HT1080 (cell line): ENCODE measurements at regions not wholly inside any gene's neighbourhood (a gene's known extent, or its start where the extent isn't known, plus 50 kb on each side); places are given as distances from the start of the nearest gene placed in this dataset.
"Not testable (repeated sequence)": the region's sequence is repeated elsewhere in the genome, so short reads cannot be mapped to it uniquely, and the experiment has no call there.

Experiments used
- DNase-seq: peaks from one replicate; pipeline ENCODE4 v3.0.0-alpha.2; 2015; ENCODE audit warnings: low read depth

DNA sequence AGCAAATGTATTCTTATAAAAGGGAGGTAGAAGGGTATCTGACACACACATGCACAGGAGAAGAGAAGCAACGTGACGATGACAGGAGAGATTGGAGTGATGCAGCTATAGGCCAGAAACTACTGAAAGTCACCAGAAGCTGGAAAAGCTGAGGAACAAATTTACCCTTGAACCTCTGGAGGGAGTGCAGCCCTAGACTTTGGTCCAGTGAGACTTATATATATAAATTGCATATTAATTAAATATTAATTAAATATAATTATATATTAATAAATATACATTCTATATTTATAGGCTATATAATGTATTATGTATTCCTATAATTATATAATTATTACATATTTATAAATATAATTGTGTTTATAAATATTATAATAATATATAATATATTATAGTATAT, 96.5 kb upstream of the LMCD1 start:
- DNase-seq, result no peak

DNA sequence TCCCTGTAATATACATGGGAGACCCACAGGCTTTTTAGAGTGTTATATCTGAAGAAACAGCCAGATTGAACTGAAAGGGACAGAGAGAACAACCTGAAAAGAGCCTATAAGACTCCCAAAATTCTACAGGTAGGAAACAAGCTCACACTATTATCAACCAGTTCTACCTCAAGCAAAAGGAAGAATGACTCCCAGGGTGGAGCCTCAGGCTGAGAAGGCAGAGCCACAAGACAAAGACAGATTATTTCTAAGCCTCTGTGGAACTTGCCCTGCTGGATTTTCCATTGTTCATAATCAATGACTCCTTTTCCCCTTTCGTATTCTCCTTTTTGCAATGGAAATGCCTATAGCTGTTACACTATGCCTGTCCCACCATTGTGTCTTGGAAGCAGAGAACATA, 95.1 kb upstream of the LMCD1 start:
- no peak for DNase-seq

DNA sequence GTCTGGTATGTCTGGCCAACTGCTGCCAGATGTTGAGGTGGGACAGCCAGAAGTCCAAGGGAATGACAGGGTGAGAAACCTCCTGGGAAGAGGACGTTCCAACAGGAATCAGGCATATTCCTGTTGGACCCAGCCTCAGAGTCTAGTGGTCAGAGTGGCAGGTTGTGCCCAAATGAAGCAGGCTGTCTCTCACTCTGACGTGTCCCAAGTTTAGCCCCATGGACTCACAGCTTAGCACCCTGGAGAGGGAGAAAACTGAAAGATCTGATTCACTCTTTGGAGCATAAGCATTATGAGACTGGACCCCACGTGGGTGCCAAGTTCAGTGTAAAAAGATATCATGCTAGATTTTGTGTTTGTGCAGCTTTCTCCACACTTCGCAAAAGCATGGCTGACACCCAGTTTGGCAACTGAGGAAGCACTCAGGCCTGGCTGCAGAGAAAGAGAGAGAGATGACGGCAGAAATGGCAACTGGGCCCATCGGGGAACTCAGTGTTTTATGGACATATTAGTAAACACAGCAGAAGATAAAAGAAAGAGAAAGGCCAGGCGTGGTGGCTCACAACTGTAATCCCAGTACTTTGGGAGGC, 88.2 kb upstream of the LMCD1 start:
- DNase-seq, result no peak

DNA sequence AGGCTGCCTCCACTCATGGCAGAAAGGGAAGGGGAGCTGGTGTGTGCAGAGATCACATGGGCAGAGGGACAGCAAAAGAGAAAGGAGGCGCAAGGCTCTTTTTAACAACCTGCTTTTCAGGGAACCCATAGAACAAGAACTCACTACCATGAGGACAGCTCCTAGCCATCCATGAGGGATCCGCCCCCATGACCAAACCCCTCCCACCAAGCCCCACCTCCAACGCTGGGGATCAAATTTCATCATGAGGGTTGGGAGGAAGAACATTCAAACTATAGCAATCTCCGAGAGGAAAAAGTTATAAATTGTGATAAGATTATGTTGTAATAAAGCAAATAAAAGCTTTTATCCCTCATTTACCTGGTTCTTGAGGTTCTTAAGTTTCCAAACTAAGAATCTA, 84.7 kb upstream of the LMCD1 start:
- peak; percentile 27 for DNase-seq

DNA sequence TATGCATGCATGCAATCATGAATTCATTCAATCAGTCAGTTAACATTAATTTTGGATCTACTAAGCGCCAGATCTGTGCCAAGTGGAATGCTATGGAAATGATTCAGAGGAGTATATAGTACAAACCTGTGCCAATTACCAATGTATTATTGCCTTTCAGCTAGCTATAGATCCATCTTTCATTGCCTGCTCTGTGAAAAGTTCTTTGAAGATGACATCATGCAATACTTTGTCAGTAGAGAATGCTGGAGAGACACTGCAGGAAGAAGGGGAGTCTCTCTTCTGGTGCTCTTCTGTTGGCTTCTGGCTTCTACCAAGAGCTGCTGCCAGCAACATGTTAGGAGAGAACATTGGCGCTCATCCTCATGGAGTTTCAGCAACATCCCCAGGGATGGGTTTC, 81.0 kb upstream of the LMCD1 start:
- DNase-seq, result no peak

DNA sequence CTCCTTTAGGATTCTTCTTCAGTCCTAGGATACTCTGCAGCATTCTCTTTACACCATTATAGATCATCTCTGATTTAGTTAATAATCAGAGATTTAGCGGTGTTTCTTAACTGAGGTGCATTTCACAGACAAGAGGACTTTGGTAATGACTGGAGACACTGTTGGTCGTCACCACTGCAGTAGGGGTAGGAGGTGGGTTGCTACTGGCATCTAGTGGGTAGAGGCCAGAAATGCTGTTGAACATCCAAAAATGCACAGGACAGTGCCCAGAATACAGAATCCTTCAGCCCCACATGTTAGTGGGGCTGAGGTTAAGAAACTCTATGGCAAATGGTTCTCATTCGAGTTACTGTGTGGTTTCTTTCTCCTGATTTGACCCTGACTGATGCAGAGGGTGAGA, 80.4 kb upstream of the LMCD1 start:
- DNase-seq, result peak; percentile 41

DNA sequence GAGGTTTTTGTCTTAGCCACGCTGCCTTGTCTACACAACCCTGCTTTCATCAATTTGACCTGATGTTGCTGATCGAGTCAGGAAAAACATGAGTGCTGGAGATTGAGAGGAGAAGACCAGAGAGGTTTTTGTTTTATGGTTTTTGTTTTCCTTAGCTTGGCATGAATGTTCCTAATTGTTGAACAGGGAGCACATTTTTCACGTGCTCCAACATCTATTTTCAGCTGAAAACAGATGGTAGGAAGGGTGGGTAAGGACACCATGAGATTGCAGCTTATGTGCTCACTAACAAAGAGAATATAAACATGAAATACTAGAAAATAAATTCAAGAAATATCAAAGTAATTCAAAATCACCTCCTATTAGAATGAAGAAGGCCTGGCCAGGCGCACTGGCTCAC, 79.9 kb upstream of the LMCD1 start:
- no peak for DNase-seq

DNA sequence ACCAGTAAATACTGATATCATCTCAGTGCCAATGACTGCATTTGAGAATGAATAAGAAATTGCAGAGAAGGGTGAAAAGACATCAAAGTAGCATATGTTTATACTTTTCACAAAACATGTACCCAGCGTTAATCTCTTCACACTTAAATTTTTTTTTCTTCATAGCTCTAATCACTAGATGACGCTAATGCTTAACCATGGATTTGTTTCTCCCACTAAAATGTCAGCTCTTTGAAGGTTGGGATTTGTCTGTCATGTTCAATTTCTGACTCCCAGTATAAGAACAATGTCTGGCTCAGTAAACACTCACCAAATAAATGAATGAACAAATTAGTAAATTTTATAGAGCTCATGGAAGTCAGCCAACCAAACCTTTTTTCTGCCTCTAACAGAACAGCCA, 78.3 kb upstream of the LMCD1 start:
- no peak for DNase-seq

DNA sequence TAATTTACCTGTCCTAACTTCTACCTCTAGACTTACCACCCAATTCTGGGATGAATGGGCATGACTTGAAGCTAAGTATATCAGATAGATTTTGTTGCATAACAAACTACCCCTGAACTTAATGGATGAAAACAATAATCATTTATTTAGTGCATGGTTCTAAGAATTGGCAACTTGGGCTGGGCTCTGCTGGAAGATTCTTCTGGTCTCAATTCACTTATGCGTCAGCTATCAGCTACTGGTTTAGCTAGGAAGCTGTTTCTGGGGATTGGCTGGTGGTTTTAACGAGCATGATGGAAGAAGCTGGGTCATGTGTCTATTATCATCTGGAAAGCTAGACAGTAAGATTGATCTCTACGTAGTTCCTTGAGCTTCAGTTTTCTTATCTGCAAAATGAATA, 77.3 kb upstream of the LMCD1 start:
- no peak for DNase-seq

DNA sequence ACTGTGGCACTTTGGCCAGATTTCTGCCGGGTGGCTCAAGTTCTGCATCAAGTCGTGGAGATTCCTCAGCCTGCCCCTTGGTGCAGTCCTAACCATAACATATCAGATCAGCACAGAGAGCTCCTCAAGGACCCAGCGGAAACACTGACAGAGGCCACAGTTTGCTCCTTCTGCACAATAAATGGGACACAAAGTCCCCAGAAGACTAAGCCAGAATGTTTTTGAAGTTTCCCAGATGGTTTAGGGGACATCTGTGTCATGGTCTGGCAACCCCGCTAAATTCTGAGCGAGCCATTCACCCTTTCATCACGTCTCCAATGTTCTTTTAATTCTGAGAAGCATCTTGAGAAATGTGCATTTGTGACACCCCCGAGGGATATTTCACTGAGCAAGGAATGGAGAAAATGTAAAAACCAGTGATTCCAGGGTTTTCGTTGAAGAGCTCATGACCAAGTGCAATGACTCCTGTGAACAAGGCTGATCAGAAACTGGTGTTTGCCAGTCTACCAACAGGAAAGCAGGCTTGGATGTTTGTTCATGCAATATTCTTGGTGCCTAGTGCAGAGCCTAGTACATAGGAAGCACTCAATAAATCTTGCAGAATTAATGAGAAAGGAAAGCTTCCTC, 64.8 kb upstream of the LMCD1 start:
- DNase-seq, result no peak

DNA sequence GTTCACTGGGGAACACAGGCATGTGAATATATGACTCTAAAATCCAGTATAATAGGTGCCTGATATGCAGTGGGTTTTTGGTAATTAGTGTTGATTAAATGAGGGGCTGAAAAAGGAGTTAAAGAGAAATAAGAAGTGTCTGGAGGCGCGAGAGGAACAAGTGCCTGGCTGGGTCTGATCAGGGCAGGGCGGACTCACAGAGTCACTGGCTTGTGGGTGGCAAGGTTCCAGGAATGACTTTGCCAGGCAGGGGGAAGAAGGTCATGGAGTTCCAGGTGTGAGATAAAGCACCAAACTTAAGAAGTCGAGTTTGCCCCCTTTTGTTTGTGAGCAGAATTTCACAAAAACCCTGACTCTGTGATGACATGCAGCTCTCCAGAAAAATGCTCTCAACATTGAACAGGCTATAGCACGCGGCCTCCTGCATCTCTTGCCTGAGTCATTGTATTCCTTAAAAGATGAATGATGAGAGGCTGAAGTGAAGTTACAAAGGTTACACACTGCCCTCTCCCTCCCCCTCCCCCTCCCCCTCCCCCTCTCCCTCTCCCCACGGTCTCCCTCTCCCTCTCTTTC, 63.0 kb upstream of the LMCD1 start:
- DNase-seq, result no peak

DNA sequence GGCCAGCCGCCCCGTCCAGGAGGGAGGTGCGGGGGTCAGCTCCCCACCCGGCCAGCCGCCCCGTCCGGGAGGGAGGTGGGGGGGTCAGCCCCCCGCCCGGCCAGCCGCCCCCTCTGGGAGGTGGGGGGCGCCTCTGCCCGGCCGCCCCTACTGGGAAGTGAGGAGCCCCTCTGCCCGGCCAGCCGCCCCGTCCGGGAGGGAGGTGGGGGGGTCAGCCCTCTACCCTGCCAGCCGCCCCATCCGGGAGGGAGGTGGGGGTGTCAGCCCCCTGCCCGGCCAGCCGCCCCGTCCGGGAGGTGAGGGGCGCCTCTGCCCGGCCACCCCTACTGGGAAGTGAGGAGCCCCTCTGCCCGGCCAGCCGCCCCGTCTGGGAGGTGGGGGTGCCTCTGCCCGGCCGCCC, 61.5 kb upstream of the LMCD1 start:
- not testable (repeated sequence) for DNase-seq

DNA sequence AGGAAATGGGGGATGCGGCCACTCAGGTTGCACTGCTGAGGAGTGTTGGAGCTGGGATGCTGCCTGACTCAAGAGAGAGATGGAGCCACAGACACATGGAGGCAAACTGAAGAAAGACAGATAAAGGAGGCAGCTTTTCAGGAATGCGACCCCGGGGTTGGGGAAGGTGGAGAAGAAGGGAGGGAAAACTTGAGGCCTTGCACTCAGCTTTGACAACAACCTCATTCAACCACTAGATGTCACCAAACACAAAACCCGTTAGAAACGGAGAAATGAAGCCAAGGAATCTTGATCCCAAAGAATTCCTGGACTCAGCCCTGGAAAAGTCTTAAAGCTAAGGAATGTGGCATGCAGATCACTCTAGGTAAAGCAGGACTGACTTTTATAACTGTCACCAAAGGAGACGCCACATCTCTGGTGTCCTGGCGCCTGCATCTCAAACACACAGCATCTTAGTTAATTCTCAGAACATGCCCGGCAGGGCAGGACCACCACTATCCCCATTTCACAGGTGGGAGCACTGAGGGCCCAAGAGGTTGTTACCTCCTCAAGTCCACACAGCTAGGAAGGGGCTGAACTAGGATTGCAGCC, 59.6 kb upstream of the LMCD1 start:
- peak; percentile 71 for DNase-seq

DNA sequence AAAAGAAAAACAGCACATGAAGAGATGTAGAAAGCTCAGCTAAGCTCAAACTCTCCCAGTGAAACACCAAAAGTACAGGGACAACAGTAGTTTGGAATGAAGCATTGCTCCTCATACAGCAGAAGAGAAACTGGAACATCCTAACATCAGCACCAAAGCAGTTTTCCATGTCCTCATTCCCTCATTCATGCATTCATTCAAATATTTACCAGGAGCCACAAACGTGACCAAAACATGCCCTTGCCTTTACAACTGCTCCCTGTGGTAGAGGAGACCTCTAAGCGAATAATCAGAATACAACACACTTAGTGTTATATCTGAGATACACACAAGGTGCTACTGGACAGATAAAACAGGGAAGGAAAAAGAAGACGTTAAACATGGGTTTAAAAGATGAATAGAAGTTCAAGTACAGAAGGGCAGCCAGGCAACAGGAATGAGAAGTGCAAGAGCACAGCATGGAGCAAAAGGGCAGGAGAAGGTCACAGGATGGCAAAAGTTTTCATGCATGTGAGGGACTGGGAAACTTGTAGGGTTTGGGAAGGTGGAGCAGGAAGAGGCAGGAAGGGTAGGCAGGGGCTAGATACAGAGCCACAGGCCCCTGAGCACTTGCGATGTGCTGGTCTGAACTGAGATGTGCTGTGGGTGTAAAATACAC, 58.5 kb upstream of the LMCD1 start:
- DNase-seq, result no peak

DNA sequence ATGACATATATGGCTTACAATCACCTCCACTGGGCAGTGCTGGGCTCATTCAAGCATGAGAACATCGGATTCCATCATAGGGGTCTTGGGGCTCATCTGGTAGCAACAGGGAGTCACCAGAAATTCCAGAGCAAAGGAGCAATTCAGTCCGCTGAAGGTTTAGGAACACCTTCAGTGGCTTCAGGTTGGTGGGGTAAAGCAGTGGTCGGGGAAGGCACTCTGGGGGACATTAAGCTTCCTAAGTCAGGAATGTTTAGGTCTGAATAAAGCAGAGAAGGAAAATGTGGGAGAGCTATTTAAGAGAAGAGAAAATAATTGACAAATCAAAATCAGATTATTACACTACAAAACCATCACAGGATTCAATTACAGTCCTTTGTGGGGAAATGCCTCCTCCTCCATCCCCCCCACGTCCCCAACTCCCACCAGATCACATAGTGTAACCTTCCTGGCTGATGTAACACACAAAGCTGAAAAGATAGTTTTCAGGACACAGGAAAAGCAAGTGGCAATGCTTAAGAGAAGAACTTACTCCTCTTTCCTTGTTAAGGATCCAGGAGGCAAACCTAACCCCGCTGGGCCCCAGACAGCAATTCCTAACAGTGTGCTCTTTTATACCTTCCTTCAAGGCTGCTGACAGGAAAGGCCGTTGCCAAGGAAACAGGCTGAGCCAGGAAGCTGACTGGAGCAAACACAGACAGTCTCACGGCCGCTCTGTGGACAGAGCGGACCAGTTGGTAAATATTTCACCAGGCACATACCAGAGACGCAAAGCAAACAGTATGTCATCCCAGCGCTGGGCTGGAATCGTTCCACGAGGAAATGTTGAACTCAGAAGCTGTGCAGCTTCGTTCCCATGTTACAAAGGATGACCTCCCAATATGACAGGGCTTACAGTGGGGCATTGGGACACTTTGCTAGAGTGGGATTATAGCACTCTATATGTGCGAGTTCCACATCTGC, 57.5 kb upstream of the LMCD1 start:
- peak; percentile 99 for DNase-seq

DNA sequence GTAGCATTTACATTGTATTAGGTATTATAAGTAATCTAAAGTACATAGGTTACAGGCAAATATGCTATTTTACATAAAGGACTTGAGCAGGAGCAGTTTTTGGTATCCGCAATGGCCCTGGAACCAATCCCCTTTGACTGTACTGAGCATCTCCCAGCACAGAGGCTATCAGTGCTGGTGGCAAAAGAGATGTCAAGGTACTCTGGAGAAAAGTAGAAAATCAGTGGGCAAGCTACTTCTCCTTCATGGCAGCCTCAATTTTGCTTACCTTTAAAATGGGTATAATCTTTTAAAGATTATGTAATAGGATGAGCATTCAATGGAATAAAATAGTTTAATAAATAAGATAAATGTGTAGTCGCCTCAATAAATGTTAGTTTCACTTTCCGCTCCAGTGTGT, 56.7 kb upstream of the LMCD1 start:
- DNase-seq, result no peak

DNA sequence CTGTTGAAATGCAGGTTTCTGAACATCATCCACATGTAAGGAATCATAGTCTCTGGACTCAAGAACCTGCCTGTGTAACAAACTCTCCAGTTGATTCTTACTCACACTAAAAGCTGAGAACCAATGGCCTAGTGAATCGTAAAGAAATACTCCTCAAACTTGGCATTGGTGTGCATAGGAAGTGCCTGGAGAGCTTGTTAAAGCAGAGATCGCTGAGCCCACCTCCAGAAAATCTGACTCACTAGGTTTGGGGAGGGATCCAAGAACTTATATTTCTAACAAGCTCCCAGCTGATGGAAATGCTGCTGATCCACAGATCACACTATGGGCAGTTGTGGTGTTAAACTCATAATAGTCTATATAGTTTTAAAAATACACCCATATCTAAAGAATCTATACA, 55.8 kb upstream of the LMCD1 start:
- DNase-seq, result peak; percentile 86

DNA sequence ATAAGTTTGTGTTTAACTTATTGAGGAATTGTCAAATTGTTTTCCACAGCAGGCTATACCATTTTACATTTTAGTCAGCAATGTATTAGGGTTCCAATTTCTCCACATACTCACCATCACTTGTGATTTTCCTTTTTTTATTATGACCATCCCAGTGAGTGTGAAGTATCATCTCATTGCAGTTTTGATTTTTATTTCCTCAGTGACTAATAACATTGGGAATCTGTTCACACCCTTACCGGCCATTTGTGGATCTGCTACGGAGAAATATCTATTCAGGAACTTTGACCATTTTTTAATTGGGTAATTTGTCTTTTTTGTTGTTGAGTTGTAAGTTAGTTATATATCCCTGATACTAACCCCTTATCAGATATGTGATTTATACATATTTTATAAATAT, 54.8 kb upstream of the LMCD1 start:
- no peak for DNase-seq

DNA sequence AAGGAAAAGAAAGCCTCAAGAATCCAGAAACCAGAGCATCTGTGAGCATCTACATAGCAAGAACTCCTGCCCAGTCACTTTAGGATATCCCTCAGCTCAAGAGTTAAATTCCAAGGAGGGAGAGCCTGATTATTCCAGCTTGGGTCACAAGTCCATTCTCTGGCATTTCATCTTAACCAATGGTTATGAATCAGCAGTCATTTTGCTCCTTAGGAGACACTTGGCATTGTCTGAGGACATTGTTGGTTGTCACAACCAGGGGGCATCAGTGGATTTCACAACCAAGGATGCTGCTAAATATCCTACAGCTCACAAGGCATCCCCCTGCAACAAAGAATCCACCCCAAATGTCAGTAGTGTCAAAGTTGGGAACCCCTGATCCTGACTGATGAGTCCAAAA, 51.0 kb upstream of the LMCD1 start:
- DNase-seq, result no peak

DNA sequence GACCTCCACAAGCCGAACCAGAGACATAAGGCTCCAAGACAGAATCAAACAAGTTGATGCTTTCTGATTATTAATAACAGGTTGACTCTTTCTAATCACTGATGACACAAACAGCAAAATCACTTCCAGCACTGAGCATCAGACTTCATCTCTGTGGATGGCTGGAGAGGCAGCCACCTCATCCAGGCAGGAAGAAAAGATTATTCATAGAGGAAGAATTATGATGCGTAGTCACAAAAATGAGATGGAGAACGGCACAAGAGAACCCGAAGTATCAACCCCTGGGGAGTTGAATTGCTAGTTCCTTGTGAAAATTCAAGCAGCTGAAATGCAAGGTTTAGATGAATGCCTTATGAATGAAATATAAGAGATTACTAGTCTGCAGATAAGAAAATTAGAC, 49.9 kb upstream of the LMCD1 start:
- peak; percentile 47 for DNase-seq
